Neuronal stem cell (in vitro differentiated cells): ENCODE measurements at regions not wholly inside any gene's neighbourhood (a gene's known extent, or its start where the extent isn't known, plus 50 kb on each side); places are given as distances from the start of the nearest gene placed in this dataset.
"Not testable (repeated sequence)": the region's sequence is repeated elsewhere in the genome, so short reads cannot be mapped to it uniquely, and the experiment has no call there.

Source experiments
- DNase-seq: peaks from one replicate; pipeline ENCODE4 v3.0.0-alpha.2; 2013; ENCODE audit warnings: low spot score
- H2AFZ ChIP-seq: one replicate; pipeline ENCODE4 v1.6.1; 2013; ENCODE audit warnings: mild to moderate bottlenecking, low read length, inconsistent platforms
- H2AK5ac ChIP-seq: 2 replicates; pipeline ENCODE4 v1.6.1; 2013; ENCODE audit warnings: low read depth, mild to moderate bottlenecking, inconsistent platforms, low read length, moderate library complexity, mixed read lengths
- H2BK120ac ChIP-seq: 2 replicates; pipeline ENCODE4 v1.6.1; 2013; ENCODE audit warnings: low read depth, mild to moderate bottlenecking, inconsistent platforms, low read length, moderate library complexity, mixed read lengths
- H2BK12ac ChIP-seq: one replicate; pipeline ENCODE4 v1.6.1; 2013; ENCODE audit warnings: low read length, inconsistent platforms
- H2BK15ac ChIP-seq: 2 replicates; pipeline ENCODE4 v1.6.1; 2013; ENCODE audit warnings: mild to moderate bottlenecking, low read length, inconsistent platforms, mixed read lengths
- H2BK5ac ChIP-seq: one replicate; pipeline ENCODE4 v1.6.1; 2013; ENCODE audit warnings: inconsistent platforms, mild to moderate bottlenecking, low read length, moderate library complexity
- H3K14ac ChIP-seq: one replicate; pipeline ENCODE4 v1.6.1; 2013; ENCODE audit warnings: low read length, inconsistent platforms
- H3K18ac ChIP-seq: 2 replicates; pipeline ENCODE4 v1.6.1; 2013; ENCODE audit warnings: low read length, inconsistent platforms
- H3K23ac ChIP-seq: 2 replicates; pipeline ENCODE4 v1.6.1; 2013; ENCODE audit warnings: low read depth, mild to moderate bottlenecking, mixed read lengths, low read length, inconsistent platforms; ENCODE audit not compliant: poor library complexity
- H3K27ac ChIP-seq: replicated peaks from 3 replicates; pipeline ENCODE4 v1.5.1; 2013; ENCODE audit warnings: low read length, inconsistent platforms
- H3K27me3 ChIP-seq, 3 experiments: 2 replicates each; pipeline ENCODE4 v1.6.1; 2013; ENCODE audit warnings: low read length in 3 of 3, mild to moderate bottlenecking in 2 of 3, inconsistent platforms in 1 of 3, low read depth in 1 of 3, mixed read lengths in 1 of 3, moderate library complexity in 1 of 3; ENCODE audit not compliant: control insufficient read depth in 3 of 3, insufficient read depth in 3 of 3
- H3K36me3 ChIP-seq, 2 donors: replicated peaks in 1 of 2; 2 replicates each; pipeline ENCODE4 v1.6.1; 2013; ENCODE audit warnings: low read length in 2 of 2; ENCODE audit not compliant: control insufficient read depth in 2 of 2, insufficient read depth in 2 of 2
- H3K4ac ChIP-seq: 2 replicates; pipeline ENCODE4 v1.6.1; 2013; ENCODE audit warnings: inconsistent platforms, mild to moderate bottlenecking, low read length, moderate library complexity
- H3K4me1 ChIP-seq, 2 donors: 1 replicate in 1 of 2; 2 replicates in 1 of 2; pipeline ENCODE4 v1.6.1; 2013; ENCODE audit warnings: low read length in 2 of 2, low read depth in 1 of 2; ENCODE audit not compliant: control insufficient read depth in 2 of 2, insufficient read depth in 1 of 2
- H3K4me2 ChIP-seq: one replicate; pipeline ENCODE4 v1.6.1; 2013; ENCODE audit warnings: mild to moderate bottlenecking, low read length, inconsistent platforms; ENCODE audit not compliant: insufficient read depth, poor library complexity, severe bottlenecking
- H3K4me3 ChIP-seq, 2 donors: 2 replicates each; pipeline ENCODE4 v1.5.1; 2013; ENCODE audit warnings: low read length in 2 of 2, mild to moderate bottlenecking in 2 of 2, inconsistent platforms in 1 of 2, moderate library complexity in 1 of 2
- H3K79me1 ChIP-seq: one replicate; pipeline ENCODE4 v1.6.1; 2013; ENCODE audit warnings: low read depth, mild to moderate bottlenecking, inconsistent platforms, low read length, moderate library complexity
- H3K9ac ChIP-seq: one replicate; pipeline ENCODE4 v1.6.1; 2013; ENCODE audit warnings: mild to moderate bottlenecking, low read depth, low read length, inconsistent platforms; ENCODE audit not compliant: poor library complexity
- H3K9me3 ChIP-seq, 2 donors: replicated peaks in 1 of 2; 2 replicates each; pipeline versions ENCODE3 to v1.6.1; 2013; ENCODE audit warnings: low read length in 2 of 2, mild to moderate bottlenecking in 2 of 2, inconsistent platforms in 1 of 2, low read depth in 1 of 2, mixed read lengths in 1 of 2, moderate library complexity in 1 of 2; ENCODE audit not compliant: control insufficient read depth in 2 of 2, insufficient read depth in 1 of 2
- H4K8ac ChIP-seq: one replicate; pipeline ENCODE4 v1.6.1; 2013; ENCODE audit warnings: low read depth, mild to moderate bottlenecking, inconsistent platforms, low read length, moderate library complexity
- H4K91ac ChIP-seq: one replicate; pipeline ENCODE4 v1.6.1; 2013; ENCODE audit warnings: low read length, low read depth, mild to moderate bottlenecking, inconsistent platforms; ENCODE audit not compliant: poor library complexity
- WGBS, 2 donors: extraction: QIAGEN DNeasy Blood & Tissue Kit; methylation state at CpG; one replicate each; pipeline ENCODE4 v1.1.7; 2013; ENCODE audit warnings: missing lambda C conversion rate in 2 of 2, mixed read lengths in 1 of 2; ENCODE audit not compliant: insufficient read length in 2 of 2, insufficient replicate concordance in 1 of 2; ENCODE audit errors: extremely low coverage in 2 of 2; 5-methylcytosine and 5-hydroxymethylcytosine counted together

GRCh38 chr7:121609208-121609607, 213.1 kb upstream of the FAM3C start:
- no peak overlapping the region for H3K4me3 ChIP-seq
- H4K8ac ChIP-seq: no peak overlapping the region
- H3K4me1 ChIP-seq: peaks cover 1 to 12% of the 10 kb centered on the region in 2 donors
- no peaks in the 10 kb centered on the region for H3K27me3 ChIP-seq
- no peak overlapping the region for H2BK12ac ChIP-seq
- no peaks in the 10 kb centered on the region for H3K79me1 ChIP-seq
- H4K91ac ChIP-seq: no peak overlapping the region
- no peak overlapping the region for H2BK5ac ChIP-seq
- no peak overlapping the region for H3K23ac ChIP-seq
- H2BK15ac ChIP-seq: no peak overlapping the region
- H3K18ac ChIP-seq: no peak overlapping the region
- no peak overlapping the region for H2AFZ ChIP-seq
- no peak for DNase-seq
- no peak overlapping the region for H3K9ac ChIP-seq
- no peaks in the 10 kb centered on the region for H3K36me3 ChIP-seq
- no peak overlapping the region for H3K27ac ChIP-seq
- H2BK120ac ChIP-seq: no peak overlapping the region
- H3K4me2 ChIP-seq: no peak overlapping the region
- H3K9me3 ChIP-seq: no peaks in the 10 kb centered on the region
- H3K14ac ChIP-seq: no peak overlapping the region
- no peak overlapping the region for H3K4ac ChIP-seq
- no peak overlapping the region for H2AK5ac ChIP-seq

DNA sequence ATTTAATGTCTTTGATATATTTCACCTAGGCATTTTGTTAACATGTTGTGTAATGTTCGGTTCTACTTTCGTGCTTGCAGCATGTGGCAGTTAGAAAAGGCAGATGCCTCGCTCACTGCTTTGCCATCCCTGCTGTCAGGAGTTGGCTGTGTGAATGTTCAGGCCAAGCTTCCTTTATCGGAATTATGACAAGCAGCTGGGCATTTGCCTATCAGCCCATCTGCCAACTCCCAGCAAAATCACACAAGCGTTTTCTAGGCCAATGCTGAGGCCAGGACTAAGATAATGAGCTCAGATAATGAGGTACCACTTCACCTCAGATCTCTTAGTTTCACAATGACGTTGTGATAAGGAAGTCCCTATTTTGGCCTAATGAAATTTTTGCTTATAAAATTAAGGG, 212.7 kb upstream of the FAM3C start:
- Histone ChIP-seq H3K4me2 (no peak overlapping the region), H2AFZ (no peak overlapping the region), H3K27ac (no peak overlapping the region), H2BK120ac (no peak overlapping the region), H3K4me3 (no peak overlapping the region), H3K36me3 (no peaks in the 10 kb centered on the region), H3K4ac (no peak overlapping the region), H2BK12ac (no peak overlapping the region), H3K27me3 (no peaks in the 10 kb centered on the region), H3K9ac (no peak overlapping the region), H4K8ac (no peak overlapping the region), H3K23ac (no peak overlapping the region), H3K14ac (no peak overlapping the region), H4K91ac (no peak overlapping the region), H3K18ac (no peak overlapping the region), H2BK5ac (no peak overlapping the region), H3K9me3 (no peaks in the 10 kb centered on the region), H3K4me1 (peaks cover 1 to 15% of the 10 kb centered on the region in 2 donors), H2AK5ac (no peak overlapping the region), H3K79me1 (no peaks in the 10 kb centered on the region), H2BK15ac (no peak overlapping the region)
- DNase-seq: no peak
- WGBS, 2 donors: no CpG with 5 or more reads among the region's 6 CpGs

DNA sequence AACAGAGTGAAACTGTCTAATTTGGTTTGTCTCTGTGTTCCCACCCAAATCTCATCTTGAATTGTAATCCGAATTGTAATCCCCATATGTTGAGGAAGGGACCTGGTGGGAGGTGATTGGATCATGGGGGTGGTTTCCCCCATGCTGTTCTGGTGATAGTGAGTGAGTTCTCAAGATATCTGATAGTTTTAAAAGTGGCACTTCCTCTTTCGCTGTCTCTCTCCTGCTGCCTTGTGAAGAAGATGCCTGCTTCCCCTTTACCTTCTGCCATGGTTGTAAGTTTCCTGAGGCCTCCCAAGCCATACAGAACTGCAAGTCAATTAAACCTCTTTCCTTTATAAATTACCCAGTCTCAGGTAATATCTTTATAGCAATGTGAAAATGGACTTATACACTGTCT, 212.1 kb upstream of the FAM3C start:
- H3K27ac ChIP-seq, H3K9ac ChIP-seq, H3K36me3 ChIP-seq, H2BK120ac ChIP-seq, H3K9me3 ChIP-seq, H2BK15ac ChIP-seq, H3K27me3 ChIP-seq, H3K4ac ChIP-seq, H3K79me1 ChIP-seq, H4K8ac ChIP-seq, DNase-seq, H3K4me2 ChIP-seq, H2AFZ ChIP-seq, H3K18ac ChIP-seq, H3K23ac ChIP-seq, H3K14ac ChIP-seq, H2AK5ac ChIP-seq, H4K91ac ChIP-seq, H3K4me3 ChIP-seq, H2BK5ac ChIP-seq, H2BK12ac ChIP-seq: not testable (repeated sequence)
- no CpG with 5 or more reads among the region's 2 CpGs for WGBS, 2 donors
- peaks cover 1 to 15% of the 10 kb centered on the region in 2 donors for H3K4me1 ChIP-seq

DNA sequence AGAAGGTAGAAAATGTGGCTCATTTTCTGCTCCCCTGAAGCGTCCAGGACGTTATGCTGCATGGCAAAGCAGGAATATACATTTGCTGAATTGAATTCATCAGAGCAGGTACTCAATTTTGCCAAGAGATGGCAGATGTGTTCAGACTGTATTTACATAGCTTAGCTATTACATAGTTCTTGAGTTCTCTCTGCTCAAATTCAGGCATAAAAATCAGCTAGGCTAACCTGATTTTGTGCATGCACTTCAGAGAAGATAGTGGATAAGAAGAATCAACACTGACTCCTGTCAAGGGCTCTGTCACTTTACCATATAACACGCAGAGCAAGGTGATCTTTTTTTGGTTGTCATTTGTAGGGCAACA, 209.2 kb upstream of the FAM3C start:
- no peak overlapping the region for H4K8ac ChIP-seq
- no peak overlapping the region for H3K4ac ChIP-seq
- no peak overlapping the region for H3K4me3 ChIP-seq

More for the DNA sequence above, 209.2 kb upstream of the FAM3C start:
- H2AFZ ChIP-seq: no peak overlapping the region
- no peak overlapping the region for H4K91ac ChIP-seq
- H2AK5ac ChIP-seq: no peak overlapping the region
- no peak overlapping the region for H2BK12ac ChIP-seq
- no peak overlapping the region for H2BK5ac ChIP-seq
- no CpG with 5 or more reads among the region's 3 CpGs for WGBS, 2 donors
- no peak overlapping the region for H2BK15ac ChIP-seq
- H3K9ac ChIP-seq: no peak overlapping the region
- H3K9me3 ChIP-seq: no peaks in the 10 kb centered on the region
- H3K23ac ChIP-seq: no peak overlapping the region
- no peak overlapping the region for H3K14ac ChIP-seq
- H3K27ac ChIP-seq: no peak overlapping the region
- H3K79me1 ChIP-seq: no peaks in the 10 kb centered on the region
- no peak overlapping the region for H2BK120ac ChIP-seq
- H3K4me2 ChIP-seq: no peak overlapping the region
- DNase-seq: no peak
- H3K4me1 ChIP-seq: peaks cover 1 to 15% of the 10 kb centered on the region in 2 donors
- H3K27me3 ChIP-seq: no peaks in the 10 kb centered on the region
- no peak overlapping the region for H3K18ac ChIP-seq
- no peaks in the 10 kb centered on the region for H3K36me3 ChIP-seq
